Adipocyte (in vitro differentiated cells): ENCODE measurements at regions not wholly inside any gene's neighbourhood (a gene's known extent, or its start where the extent isn't known, plus 50 kb on each side); places are given as distances from the start of the nearest gene placed in this dataset.
A peak's percentile ranks its signal among the peaks of the same experiment; 100 is the strongest.

Source experiments
- DNase-seq: peaks from one replicate; pipeline ENCODE4 v3.0.0-alpha.2; 2015; ENCODE audit warnings: low read depth
- H3K27me3 ChIP-seq: replicated peaks from 2 replicates; pipeline ENCODE4 v1.7.0; 2013; ENCODE audit warnings: mild to moderate bottlenecking, low read length, moderate library complexity; ENCODE audit not compliant: control insufficient read depth, insufficient read depth
- H3K36me3 ChIP-seq: 2 replicates; pipeline ENCODE4 v1.7.0; 2013; ENCODE audit warnings: low read length, mild to moderate bottlenecking, moderate library complexity; ENCODE audit not compliant: control insufficient read depth, insufficient read depth, severe bottlenecking
- H3K4me1 ChIP-seq: 2 replicates; pipeline ENCODE4 v1.7.0; 2013; ENCODE audit warnings: mild to moderate bottlenecking, low read length, moderate library complexity; ENCODE audit not compliant: control insufficient read depth, insufficient read depth
- H3K4me3 ChIP-seq: 2 replicates; pipeline ENCODE4 v1.7.0; 2013; ENCODE audit warnings: mild to moderate bottlenecking, low read length, moderate library complexity
- H3K9ac ChIP-seq: 2 replicates; pipeline ENCODE4 v1.7.0; 2013; ENCODE audit warnings: mild to moderate bottlenecking, low read length, moderate library complexity
- H3K9me3 ChIP-seq: 2 replicates; pipeline ENCODE4 v1.7.0; 2013; ENCODE audit warnings: mild to moderate bottlenecking, low read length, moderate library complexity; ENCODE audit not compliant: control insufficient read depth

DNA sequence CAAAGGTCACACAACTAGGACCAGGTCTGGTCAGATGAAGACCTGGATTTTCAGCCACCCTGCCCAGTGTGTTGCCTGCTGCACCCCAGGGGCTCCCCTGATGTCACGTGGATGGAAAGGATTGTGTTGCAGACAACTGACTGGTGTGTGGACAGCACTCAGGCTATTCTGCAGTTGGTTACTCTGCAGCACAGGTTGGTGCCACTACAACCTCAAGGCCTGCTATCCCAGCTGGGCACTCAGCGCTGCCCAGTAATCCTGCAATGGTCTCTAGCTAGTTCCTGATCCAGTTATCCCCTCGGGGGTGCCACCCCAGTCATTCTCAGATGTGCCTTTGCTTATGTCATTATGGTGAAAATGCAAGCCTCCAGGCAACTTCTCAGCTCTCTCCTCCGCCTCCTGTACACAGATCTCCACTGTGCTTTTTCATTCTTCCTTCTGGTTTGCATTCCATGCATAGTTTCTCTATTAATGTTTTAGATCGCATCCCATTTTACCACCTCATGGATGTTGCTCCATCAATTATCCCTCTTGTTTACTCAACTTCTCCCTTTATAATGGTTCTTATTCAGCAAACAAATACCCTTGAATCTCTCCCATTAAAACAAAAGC lies 503.2 kb upstream of the CAMK1G start:
- no peaks in the 10 kb centered on the region for H3K4me1 ChIP-seq
- H3K4me3 ChIP-seq: no peak overlapping the region
- no peak for DNase-seq
- no peaks in the 10 kb centered on the region for H3K36me3 ChIP-seq
- no peak overlapping the region for H3K9ac ChIP-seq
- H3K27me3 ChIP-seq: no peaks in the 10 kb centered on the region
- H3K9me3 ChIP-seq: no peaks in the 10 kb centered on the region

DNA sequence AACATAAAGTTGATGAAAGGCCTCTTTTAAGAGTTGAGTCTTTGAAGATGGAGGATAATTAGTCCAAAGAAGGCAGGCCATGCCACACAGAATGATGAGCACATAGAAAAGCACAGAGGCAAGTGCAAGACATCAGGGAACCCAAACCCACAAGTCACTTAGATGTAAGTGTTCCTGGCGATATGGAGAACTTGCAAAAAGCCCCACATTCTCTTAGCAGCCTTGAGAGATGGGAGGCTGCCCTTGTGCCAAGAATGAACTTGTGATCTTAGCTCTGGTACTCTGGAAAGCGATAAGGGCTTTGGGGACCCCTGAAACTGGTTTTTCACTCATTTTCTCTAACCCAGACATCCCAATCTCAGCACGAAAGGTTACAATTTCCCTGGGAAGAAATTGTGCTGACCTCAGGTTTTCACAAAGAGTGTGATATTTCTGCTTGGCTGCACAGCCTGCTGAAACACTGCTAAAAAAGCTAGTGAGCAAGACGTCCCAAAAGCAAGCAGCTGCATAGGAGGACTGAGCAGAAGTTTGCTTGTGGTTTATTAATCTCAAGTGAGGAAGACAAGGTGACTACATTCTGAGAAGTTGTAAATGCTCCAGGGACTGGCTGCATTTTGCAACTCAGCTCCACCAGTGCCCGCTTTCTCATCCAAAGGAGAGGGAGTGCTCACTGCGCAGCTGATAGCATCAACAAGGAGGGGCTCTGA lies 496.9 kb upstream of the CAMK1G start:
- no peaks in the 10 kb centered on the region for H3K27me3 ChIP-seq
- H3K9me3 ChIP-seq: no peaks in the 10 kb centered on the region
- no peak overlapping the region for H3K9ac ChIP-seq
- DNase-seq: no peak
- H3K4me1 ChIP-seq: no peaks in the 10 kb centered on the region
- no peak overlapping the region for H3K4me3 ChIP-seq
- no peaks in the 10 kb centered on the region for H3K36me3 ChIP-seq

DNA sequence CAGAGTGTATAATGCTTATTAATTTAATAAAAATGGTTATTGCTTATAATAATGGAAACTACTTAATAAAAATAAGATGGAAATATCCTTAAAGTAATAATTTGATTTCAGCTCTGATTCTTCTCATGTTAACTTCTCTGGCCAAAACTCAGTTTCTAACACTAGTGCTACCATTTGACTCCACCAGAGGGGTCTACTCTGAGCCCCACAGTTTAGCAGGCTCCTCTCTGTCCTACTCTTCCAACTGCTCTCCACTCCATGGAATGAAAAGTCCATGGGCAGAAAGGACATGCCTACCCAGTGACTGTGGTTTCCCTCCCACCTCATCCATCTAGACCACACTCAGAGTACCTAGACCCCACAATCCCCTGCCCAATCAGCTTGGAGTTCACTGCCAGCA lies 489.1 kb upstream of the CAMK1G start:
- no peaks in the 10 kb centered on the region for H3K9me3 ChIP-seq
- peaks cover 11% of the 10 kb centered on the region for H3K27me3 ChIP-seq
- no peaks in the 10 kb centered on the region for H3K36me3 ChIP-seq
- H3K9ac ChIP-seq: no peak overlapping the region
- H3K4me3 ChIP-seq: no peak overlapping the region
- no peak for DNase-seq
- no peaks in the 10 kb centered on the region for H3K4me1 ChIP-seq

DNA sequence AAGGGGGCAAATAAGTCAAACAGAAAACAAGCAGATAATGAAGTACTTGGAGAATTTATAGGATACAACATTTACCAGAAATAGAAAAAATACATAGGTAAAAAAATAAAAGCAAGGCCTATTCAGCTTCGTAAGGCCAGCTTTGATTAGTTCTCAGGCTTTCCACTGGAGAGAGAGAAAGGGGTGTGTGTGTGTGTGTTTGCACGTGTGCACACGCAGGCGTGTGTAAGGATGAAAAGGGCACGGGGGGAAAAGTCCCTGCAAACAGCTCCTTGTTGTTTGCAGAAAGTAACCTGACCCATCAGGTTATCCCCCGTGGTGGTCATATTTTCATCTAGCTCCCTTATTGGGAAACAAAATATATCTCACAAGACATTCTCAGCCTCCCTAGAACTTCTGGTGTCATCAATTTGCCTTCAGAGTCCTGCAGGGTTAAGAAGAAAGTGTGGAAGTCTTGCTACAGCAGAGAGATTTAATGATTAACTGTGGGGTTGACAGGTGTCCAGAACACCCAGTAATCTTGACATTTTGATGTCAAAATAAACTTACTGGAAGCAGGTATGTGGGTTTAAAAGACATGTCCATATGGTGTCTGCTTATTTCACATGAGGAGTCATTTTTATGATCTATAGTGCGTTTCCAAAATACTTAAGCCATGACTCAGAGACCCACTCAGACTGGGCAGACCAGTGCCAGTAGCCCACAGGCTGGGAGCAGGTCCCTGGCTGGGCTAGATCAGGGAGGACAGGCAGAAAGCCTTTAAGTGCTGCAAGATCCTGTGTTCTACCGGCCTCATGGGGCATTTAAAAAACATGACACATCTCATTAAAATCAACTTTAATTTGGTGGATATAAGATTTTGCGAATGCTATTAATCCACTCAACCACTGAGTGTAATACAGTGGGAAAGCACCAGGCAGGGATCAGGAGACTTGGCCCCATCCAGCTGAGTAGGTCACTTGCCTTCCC lies 487.6 kb upstream of the CAMK1G start:
- no peaks in the 10 kb centered on the region for H3K36me3 ChIP-seq
- peaks cover 14% of the 10 kb centered on the region for H3K27me3 ChIP-seq
- H3K4me3 ChIP-seq: no peak overlapping the region
- H3K9me3 ChIP-seq: no peaks in the 10 kb centered on the region
- peak; percentile 37 for DNase-seq
- no peaks in the 10 kb centered on the region for H3K4me1 ChIP-seq
- no peak overlapping the region for H3K9ac ChIP-seq

DNA sequence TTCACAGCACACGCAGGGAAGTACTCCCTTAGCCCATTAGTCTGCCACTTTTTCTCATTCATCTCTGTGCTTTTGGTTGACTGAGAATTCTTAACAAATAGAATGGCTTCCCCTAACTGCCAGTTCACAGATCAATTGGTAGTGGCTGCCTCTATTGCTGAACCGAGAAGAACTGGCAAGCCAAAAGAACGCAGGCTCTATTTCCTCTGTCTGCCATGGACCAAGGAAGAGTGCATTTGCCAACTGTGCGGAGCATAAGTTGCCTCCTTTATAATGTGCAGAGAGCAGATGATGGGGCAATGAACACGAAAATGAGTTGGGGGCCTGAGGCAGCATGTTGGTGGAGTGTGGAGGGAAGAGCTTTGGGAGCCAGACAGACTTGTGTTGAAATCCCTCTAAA lies 483.1 kb upstream of the CAMK1G start:
- no peak overlapping the region for H3K9ac ChIP-seq
- H3K4me1 ChIP-seq: no peaks in the 10 kb centered on the region
- peaks cover 27% of the 10 kb centered on the region for H3K27me3 ChIP-seq
- DNase-seq: no peak
- no peaks in the 10 kb centered on the region for H3K36me3 ChIP-seq
- no peaks in the 10 kb centered on the region for H3K9me3 ChIP-seq
- no peak overlapping the region for H3K4me3 ChIP-seq

DNA sequence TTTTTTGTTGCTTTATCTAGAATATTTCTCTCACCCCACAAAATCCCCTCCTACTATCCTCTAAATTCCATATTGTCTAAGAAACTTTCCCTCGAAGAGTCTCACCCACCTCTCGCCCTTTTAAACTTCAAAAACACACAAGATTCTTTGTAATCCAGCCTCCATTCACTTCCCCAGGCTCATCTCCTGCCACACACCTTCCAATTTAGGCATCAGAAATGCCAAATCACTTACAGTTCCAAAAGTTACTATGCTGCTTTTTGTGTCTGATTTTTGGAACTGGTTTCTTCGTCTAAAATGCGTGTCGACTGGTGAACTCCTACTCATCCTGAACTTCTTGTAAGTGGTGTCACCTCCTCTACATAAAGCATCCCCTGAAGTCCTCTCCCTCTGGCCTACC lies 482.4 kb upstream of the CAMK1G start:
- H3K9me3 ChIP-seq: no peaks in the 10 kb centered on the region
- DNase-seq: no peak
- peaks cover 27% of the 10 kb centered on the region for H3K27me3 ChIP-seq
- no peaks in the 10 kb centered on the region for H3K4me1 ChIP-seq
- H3K4me3 ChIP-seq: no peak overlapping the region
- H3K36me3 ChIP-seq: no peaks in the 10 kb centered on the region
- no peak overlapping the region for H3K9ac ChIP-seq

- no peaks in the 10 kb centered on the region for H3K36me3 ChIP-seq
- no peak overlapping the region for H3K9ac ChIP-seq
- peaks cover 28% of the 10 kb centered on the region for H3K27me3 ChIP-seq
- DNase-seq: no peak
- H3K4me1 ChIP-seq: no peaks in the 10 kb centered on the region
- no peak overlapping the region for H3K4me3 ChIP-seq
- no peaks in the 10 kb centered on the region for H3K9me3 ChIP-seq
These were observed 481.4 kb upstream of the CAMK1G start for GRCh38 chr1:209102120-209102519.

DNA sequence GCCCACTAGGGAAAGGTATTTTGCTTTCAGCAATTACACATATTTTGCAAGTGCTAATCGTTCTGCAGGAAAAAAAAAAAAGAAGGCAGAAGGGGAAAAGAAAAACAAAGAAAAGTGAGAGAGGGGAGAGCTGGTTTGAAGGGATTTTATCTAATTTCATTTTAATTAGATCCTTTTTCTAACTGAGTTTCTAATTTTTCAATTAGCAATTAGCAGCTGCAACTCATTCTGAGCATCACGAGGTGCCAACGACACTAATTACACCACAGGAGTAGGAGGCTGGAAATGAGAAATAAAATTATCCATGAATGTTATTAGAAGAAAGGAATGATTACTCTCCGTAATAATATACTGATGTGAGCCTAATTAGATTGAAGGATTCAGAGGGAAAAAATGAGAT lies 481.0 kb upstream of the CAMK1G start:
- no peaks in the 10 kb centered on the region for H3K9me3 ChIP-seq
- no peak overlapping the region for H3K4me3 ChIP-seq
- DNase-seq: no peak

DNA sequence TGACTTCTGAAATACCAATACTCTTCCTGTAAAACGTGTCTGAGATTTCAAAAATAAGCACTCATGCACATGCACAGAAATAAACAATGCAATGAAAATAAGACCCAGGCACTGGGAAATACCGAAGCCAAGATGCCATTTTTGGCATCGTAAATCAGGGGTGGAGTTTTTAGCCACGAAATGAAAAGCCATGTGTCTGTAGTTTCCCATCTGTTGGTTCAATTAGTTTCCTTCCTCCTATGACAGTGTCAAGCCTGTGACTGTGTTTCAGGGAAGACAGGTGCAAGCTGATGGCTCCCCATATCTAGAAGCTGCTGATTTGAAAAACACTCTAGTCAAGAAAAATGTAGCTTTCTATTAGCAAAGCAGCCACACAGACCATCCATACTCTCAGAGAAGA lies 480.4 kb upstream of the CAMK1G start:
- DNase-seq: no peak
- Histone ChIP-seq H3K4me3 (no peak overlapping the region), H3K9ac (no peak overlapping the region), H3K4me1 (no peaks in the 10 kb centered on the region), H3K36me3 (no peaks in the 10 kb centered on the region), H3K9me3 (no peaks in the 10 kb centered on the region), H3K27me3 (peaks cover 27% of the 10 kb centered on the region)

More for the DNA sequence above, 481.0 kb upstream of the CAMK1G start:
- Histone ChIP-seq H3K36me3 (no peaks in the 10 kb centered on the region), H3K27me3 (peaks cover 30% of the 10 kb centered on the region), H3K9ac (no peak overlapping the region), H3K4me1 (no peaks in the 10 kb centered on the region)

DNA sequence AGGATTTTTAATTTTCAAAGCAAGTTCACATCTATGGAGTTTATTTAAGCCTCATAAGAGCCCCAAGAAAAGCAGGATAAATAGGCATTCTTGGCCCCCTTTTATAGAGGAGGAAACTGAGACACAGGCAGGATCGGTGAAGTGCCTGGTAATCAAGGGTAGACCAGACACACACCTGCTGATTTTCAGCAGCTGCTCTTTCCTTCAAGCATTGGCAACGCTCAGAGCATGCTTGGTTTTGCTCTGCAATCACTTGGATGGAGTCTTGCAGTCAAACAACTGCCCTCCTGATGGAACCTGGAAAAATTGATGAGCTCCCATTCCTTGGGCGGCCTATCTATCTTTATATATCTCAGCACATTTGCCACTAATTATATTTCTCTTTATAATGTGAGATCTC lies 478.9 kb upstream of the CAMK1G start:
- peaks cover 20% of the 10 kb centered on the region for H3K27me3 ChIP-seq
- H3K36me3 ChIP-seq: no peaks in the 10 kb centered on the region
- H3K4me3 ChIP-seq: no peak overlapping the region
- H3K9ac ChIP-seq: no peak overlapping the region
- H3K4me1 ChIP-seq: no peaks in the 10 kb centered on the region
- no peaks in the 10 kb centered on the region for H3K9me3 ChIP-seq
- DNase-seq: no peak

- Histone ChIP-seq H3K27me3 (peaks cover 20% of the 10 kb centered on the region), H3K4me1 (no peaks in the 10 kb centered on the region), H3K9me3 (no peaks in the 10 kb centered on the region), H3K9ac (no peak overlapping the region), H3K36me3 (no peaks in the 10 kb centered on the region), H3K4me3 (no peak overlapping the region)
- DNase-seq: no peak
These were observed 477.8 kb upstream of the CAMK1G start for GRCh38 chr1:209105701-209106100.
